Bronchial epithelial cell (primary cell): ENCODE measurements at regions not wholly inside any gene's neighbourhood (a gene's known extent, or its start where the extent isn't known, plus 50 kb on each side); places are given as distances from the start of the nearest gene placed in this dataset.

Experiments
- DNase-seq: peaks from one replicate; pipeline ENCODE4 v3.0.0-alpha.2; 2010; ENCODE audit warnings: low read depth
- FAIRE-seq: peaks from 2 replicates; lab custom pipeline; 2011; peaks lifted over from hg19 to GRCh38; lab: Jason Lieb, UNC
- H3K27me3 ChIP-seq: 2 replicates; pipeline ENCODE4 v1.5.1; 2011; ENCODE audit warnings: low read length; ENCODE audit not compliant: control insufficient read depth, insufficient read depth
- H3K36me3 ChIP-seq: 2 replicates; pipeline ENCODE4 v1.5.1; 2011; ENCODE audit warnings: low read length; ENCODE audit not compliant: control insufficient read depth, insufficient read depth
- H3K4me3 ChIP-seq: 2 replicates; pipeline ENCODE4 v1.5.1; 2011; ENCODE audit warnings: mild to moderate bottlenecking, low read depth, low read length, control low read depth
- CTCF ChIP-seq: IDR thresholded peaks from 2 replicates; pipeline ENCODE4 v1.5.1; 2011; ENCODE audit warnings: mild to moderate bottlenecking, moderate library complexity, low read length, control low read depth, inconsistent platforms; ENCODE audit not compliant: insufficient read depth, severe bottlenecking

- TF ChIP-seq CTCF: no peak
- no peak for FAIRE-seq
- Histone ChIP-seq H3K4me3 (no peak overlapping the region), H3K36me3 (no peaks in the 10 kb centered on the region), H3K27me3 (no peaks in the 10 kb centered on the region)
- peak; percentile 4 for DNase-seq
Observed at GRCh38 chr14:95015046-95015445, 142.3 kb downstream of the DICER1 start.

GRCh38 chr14:95014036-95014435 lies 143.3 kb downstream of the DICER1 start:
- Histone ChIP-seq H3K27me3 (no peaks in the 10 kb centered on the region), H3K4me3 (no peak overlapping the region), H3K36me3 (no peaks in the 10 kb centered on the region)
- DNase-seq (no peak), FAIRE-seq (no peak)
- no peak for TF ChIP-seq CTCF

- FAIRE-seq (no peak), DNase-seq (no peak)
- TF ChIP-seq CTCF: no peak
- Histone ChIP-seq H3K4me3 (no peak overlapping the region), H3K36me3 (no peaks in the 10 kb centered on the region), H3K27me3 (no peaks in the 10 kb centered on the region)
Observed at GRCh38 chr14:95011445-95012006, 145.8 kb downstream of the DICER1 start.

- DNase-seq: no peak
- H3K27me3 ChIP-seq: no peaks in the 10 kb centered on the region
- TF ChIP-seq CTCF: no peak
- no peaks in the 10 kb centered on the region for H3K36me3 ChIP-seq
- FAIRE-seq: no peak
- H3K4me3 ChIP-seq: no peak overlapping the region
Observed at GRCh38 chr14:95008445-95009217, 148.7 kb downstream of the DICER1 start.

GRCh38 chr14:95007921-95008320 lies 149.4 kb downstream of the DICER1 start:
- no peak overlapping the region for H3K4me3 ChIP-seq
- no peak for TF ChIP-seq CTCF
- no peaks in the 10 kb centered on the region for H3K36me3 ChIP-seq
- H3K27me3 ChIP-seq: no peaks in the 10 kb centered on the region
- FAIRE-seq (no peak), DNase-seq (no peak)
